Amygdala (tissue), 56 donors: ENCODE measurements at regions not wholly inside any gene's neighbourhood (a gene's known extent, or its start where the extent isn't known, plus 50 kb on each side); places are given as distances from the start of the nearest gene placed in this dataset.

Source experiments
- DNase-seq, 56 donors: peaks; one replicate each; lab custom pipeline; 2025; lab: John Stamatoyannopoulos, UW

DNA sequence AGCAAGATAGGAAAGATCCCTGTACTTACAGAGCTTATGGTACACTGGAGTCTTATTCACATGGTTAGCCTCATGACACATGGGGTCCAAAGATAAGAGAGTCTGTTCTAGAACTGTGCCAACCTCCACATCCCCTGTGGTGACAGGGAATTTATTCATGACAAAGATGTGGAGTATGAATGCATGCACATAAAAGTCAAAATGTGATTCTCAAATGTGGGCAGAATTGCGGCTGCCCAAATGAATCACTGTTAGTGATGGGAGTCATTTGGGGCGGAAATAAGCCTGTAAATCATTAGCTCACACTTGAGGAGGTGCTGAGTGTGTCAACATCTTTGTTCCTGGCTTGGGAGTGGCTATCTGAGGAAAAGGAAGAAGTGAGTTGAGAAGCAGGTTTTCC is 560.6 kb downstream of the SLC4A3 start:
- DNase-seq: no peak

DNA sequence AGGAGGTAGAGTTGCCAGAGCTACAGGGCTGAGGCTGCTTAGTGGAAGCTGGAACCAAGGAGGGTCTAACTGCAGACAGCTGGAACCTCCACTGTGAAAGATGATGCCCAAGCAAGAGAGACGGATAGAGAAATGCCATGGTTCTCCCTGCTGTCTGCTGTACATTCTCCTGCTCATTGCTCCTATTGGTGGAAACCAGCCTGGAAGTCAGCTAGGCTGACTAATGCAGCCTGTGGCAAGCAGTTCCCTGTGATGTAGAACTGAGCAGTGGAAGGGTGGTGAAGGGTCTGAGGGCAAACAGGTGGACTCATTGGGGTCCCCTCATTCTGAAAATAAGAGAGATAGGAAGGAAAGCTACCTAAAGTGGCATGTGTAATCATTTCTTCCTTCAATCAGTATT is 563.6 kb downstream of the SLC4A3 start:
- no peak for DNase-seq

DNA sequence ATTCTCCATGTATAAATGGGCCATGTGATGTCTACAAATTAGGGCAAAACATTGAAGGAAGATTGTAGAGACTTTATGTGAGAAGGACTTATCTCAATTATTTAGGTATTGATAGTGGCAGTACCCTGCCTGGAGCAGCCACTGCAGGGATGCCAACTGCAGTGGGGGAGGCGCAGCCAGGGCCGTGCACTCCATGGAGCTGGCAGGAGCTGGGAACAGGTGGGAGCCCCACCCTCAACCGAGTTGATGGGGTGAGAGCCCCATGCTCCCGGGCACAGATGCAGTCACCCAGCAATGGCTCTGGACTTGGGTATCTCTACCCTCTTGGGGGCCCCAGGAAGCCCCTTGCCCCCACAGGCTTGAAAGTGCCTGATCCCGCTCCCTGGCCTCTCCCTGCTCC is 564.3 kb downstream of the SLC4A3 start:
- DNase-seq: no peak

DNA sequence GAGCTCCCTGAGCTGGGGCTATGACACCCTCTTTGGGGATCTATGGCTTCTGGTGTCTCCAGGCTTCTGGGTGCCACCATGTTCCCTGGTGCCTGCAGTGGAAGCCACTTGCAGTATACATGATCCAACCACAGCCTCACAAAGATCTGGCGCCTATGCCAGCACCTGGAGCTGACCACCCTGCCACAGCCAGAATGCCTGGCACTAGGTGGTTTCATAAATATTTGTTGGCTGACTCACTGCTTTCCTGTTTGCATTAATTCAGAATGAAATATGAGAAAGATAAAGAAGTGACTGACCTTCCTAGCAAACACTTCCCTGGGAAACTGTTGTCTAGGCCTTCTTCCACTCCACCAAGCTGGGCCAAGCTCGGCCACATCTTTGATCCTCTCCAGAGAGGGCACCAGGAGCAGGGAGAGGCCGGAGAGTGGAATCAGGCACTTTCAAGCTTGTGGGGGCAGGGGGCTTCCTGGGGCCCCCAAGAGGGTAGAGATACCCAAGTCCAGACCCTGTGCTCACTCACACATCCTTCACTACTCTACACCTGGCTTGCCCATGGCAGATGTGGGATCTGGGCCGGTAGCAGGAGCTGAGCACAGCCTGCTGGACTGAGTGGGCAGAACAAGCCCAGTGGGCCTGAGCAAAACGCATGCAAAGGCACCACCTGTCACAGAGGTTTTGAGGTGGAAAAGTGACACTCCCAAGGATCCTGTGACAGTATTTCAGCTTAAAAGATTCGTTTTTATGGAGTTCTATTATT is 565.7 kb downstream of the SLC4A3 start:
- DNase-seq: no peak

DNA sequence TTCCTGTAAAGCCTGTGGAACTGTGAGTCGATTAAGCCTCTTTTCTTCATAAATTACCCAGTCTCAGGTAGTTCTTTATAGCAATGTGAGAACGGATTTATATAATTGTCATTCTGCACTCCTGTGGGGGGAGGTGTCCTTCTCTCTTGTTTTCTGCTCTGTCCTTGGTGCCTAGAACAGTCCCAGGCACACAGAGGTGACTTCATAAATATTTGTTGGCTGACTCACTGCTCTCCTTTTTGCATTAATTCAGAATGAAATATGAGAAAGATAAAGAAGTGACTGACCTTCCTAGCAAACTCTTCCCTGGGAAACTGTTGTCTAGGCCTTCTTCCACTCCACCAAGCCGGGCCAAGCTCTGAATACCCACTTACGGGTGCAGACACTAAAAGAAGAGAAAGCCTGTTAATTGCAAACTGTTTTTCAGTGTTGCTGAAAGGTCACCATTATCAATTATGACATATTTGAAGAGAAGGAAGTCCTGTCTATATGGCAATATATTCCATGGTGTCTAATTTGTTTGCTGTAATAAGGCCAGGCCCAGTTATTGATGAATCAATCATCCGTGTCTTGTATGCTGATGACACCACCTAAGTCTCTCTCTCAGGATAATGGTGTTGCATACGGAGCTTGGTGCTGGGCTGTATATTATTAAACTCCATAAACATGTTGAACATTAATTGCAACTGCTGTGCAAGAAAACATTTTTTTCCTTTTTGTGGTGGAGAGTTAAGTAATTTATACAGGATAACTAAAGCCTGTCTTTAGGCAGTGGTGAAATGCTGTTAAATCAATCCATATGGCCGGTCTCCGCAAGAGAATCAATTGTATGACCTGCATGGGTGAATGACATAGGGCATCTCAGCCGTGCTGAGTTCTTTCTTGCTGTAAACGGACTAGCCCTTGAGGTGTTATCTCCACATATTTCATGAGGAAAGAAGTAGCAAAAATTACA is 567.5 kb downstream of the SLC4A3 start:
- no peak for DNase-seq

DNA sequence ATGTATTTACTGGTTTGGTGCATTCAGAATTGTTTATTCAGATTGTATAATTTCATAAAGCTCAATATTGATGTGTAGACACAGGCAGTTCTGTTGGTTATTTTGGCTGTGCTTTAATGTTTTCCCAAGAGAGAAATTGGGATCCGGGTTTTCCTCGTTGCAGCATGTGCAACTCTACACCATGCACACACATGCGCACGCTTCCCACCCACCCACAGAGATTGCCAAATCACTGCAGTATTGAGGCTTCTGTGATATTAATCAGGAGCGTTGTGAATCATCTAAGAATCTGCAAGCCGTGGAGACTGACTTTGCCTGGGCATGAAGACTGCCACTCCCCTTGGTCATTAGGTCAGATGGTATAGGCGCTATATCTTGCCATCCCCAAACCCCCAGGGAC is 571.5 kb downstream of the SLC4A3 start:
- DNase-seq: peak in 9 of 56 donors; percentile 1 to 25 (median 2)

DNA sequence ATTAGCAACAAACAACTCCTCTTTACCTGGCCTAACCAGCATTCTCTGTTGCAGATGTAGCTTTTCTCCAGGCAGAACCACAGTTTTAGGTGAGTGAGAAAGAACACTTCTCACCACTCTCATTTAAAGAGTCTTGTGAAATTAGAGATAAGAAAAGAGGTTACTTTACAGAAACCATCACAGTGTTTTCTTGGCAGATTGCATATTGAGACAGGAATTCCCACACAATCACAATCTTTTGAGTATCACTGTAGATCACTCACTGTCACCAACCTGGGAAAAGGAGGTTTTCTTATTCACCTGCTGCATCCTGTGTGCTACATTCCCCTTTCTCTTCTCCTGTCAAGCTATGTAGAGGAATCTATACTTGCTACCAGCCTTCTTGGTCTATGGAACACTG is 574.6 kb downstream of the SLC4A3 start:
- DNase-seq: no peak

DNA sequence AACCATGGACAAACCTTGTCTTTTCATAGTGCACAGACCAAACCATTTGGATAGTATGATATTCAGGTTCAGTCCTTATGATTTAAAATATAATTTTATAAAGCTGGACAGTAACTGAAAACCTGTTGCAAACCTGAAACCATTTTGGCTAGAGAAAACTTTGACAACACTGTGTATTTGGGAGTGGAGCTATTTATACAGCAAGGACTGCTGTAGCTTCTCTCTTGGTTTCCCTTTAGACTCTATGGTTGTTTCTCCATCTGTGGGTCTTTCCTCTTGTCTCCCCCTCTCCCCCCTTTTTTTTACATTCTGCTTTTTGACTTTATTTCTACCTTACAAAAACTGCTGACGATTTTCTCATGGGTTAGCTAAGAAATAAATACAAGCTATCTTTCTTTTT is 581.7 kb downstream of the SLC4A3 start:
- no peak for DNase-seq

DNA sequence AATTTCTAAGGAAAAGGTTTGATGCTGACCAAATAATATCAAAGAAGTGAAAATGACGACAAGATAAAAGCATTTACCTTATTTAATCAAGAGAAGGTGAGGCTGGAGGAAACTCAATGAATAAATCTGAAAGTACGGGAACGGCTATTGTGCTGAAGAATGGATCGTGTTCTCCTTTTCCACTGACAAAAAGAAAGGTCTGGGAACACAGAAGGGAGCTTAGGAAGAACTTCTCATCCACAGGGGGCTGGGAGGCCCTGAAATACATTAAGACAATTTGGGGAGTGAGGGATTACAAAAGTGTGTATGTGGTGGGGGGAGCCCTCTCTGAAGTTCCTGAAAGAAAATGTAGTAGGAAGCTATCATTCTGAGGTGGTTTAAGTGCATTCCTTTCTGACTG is 582.3 kb downstream of the SLC4A3 start:
- DNase-seq: no peak

DNA sequence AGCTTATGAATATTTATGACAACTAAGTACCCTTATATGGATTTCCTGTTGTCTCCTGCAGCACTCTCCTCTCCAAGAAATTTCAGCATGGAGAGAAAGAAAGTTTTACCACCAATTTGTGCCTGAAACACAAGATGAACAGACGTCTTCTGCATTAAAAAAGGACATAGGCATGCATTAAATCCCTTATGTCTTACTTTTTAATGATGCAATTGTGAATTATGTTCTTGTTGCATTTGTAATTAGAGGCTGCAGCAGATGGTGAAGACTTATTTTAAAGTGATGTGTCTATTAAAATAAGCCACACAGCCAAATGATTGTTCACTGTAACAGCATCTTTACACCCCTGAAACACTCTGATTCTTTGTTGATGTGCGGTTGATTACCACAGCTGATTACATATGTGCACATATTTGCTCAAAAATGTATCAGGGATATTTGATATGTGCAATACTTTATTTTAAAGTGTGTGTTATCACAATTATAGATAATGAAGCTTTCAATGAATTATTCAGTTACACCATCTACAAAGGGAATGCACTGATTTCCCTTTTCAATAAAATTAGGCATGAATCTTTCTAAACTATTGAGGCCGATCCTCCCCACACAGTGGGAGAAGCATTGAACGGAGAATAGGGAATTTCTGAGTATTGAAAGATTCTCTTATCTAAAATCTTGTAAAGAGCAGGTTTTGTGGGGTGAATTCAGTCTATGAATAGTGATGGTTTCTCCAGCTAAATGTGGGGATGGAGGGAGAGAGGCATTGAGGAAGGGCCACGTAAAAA is 585.1 kb downstream of the SLC4A3 start:
- DNase-seq: no peak

DNA sequence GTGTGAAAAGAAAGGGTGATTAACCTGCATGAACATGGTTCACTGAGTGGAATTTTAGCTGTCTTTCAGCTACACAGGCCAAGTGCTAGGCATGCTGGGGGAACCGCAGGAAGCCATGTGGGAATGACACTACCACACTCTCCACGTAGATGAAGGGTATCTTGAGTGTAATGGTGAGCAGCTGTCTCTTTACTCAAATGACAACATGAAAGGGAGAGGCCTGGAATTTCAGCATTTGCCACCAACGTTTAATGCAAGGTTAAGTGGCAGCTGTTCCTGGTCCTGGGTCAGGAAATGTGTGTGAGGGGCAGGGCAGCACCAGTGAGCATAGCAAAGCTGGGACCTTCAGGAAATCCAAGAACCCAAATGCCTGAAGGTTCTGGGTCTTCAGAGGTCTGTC is 588.4 kb downstream of the SLC4A3 start:
- no peak for DNase-seq

DNA sequence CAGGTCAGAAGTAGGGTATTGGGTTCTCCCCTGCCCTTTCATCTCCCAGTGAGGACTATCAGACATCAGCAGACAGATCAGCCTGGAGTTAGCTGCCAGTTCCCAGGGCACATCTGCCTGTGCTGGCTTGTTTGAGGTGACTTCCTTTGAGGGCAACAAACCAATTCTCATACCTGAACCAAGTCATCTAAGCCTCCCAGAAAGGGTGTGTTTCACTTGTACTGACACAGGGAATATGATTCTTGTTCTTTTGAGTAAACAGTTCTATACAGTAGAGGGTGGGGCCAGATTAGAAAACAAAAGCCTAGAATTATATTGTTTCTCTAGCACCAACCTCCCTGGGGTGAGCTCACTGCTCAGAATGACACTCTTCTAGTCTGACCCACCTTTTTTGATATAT is 591.9 kb downstream of the SLC4A3 start:
- DNase-seq: no peak

DNA sequence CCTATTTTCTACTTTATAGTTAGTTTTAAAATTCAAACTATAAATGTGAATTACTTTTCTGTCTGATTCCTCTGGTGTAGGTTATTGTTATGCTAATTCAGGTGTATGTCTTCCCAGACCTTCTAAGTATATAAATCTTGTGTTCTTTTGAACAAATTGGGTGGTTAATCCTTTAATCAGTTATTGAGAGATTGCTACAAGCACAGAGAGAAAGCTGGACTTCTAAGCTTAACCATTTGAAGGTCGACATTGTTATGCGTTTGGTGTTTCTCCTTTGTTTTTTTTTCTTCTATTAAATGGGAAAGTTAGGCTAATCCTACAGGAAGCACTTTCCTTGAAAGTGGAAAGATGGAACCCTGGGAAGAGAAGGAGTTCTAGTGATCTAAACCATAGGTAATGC is 592.6 kb downstream of the SLC4A3 start:
- DNase-seq: no peak

DNA sequence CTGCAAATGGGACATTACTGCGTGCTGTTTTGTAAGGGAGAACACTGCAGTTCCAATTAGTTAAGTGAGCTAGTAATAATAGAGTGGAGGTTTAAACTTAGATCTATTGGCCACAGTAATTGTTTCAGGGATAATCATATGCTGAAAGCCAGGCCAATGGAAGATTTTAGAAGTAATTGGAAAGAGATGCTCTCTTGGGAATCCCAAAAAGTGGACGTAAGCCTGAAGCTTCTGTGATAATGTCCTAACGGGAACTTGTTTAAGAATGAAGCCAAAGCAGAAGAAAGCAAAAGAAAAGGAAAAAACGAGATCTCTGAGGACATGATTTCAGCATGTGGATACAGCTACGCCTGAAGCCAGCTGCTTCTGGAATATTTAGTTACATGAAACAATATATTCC is 594.6 kb downstream of the SLC4A3 start:
- no peak for DNase-seq

DNA sequence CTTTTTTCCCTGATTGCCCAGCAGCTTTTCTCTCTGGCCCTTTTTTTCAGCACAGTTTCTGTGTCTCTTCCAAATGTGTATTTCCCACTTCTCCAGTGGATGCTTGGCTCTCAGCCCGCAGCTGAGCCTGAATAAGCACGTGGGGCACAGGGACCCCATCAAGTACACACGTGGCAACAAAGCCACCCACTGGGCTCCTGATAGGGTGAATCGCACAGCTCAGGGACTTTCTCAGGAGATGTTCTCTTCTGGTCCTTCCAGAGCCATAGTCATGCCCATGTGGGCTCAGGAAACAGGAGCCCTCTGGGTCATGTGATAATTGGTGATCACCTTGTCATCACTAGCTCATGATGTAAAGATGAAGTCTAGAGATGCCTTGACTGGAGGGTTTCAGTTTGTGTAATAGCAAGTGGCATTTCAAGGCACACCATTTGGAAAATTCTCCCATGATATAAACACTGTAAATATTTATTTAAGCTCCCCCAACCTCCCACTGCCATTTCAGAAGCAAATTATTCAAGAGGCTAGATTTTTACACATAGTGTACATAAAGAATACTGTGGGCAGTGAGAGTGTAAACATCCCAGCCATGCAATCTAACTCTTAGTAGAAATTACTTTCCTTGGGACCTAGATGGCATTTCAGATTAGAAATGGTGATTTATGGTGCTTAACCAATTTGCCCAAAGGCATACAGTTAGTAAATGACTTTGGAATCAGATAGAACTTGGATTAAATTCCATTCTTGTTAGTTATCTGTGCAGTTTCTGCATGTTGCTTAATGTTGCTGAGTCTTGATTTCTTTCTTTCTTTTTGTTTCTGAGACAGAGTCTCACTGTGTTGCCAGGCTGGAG is 597.5 kb downstream of the SLC4A3 start:
- DNase-seq: peak in 2 of 56 donors; percentile 0 to 1

DNA sequence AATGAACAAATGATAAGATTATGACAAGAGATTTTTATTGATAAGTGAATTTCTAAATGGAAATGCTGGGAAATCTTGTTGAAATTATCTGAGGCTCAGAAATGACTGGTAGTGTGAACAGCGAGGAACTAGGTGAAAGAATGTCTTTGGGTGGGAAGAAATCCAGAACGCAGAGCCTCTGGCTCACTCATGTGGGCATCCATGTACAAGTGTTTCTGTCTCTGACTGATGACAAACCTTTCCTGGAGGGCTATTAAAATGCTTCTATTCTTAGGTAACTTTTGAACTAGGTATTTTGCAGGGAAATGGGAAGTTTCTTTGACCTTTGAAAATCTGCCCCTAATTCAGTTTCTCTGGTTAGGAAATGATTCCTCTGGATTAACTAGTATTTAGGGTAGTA is 598.6 kb downstream of the SLC4A3 start:
- no peak for DNase-seq

DNA sequence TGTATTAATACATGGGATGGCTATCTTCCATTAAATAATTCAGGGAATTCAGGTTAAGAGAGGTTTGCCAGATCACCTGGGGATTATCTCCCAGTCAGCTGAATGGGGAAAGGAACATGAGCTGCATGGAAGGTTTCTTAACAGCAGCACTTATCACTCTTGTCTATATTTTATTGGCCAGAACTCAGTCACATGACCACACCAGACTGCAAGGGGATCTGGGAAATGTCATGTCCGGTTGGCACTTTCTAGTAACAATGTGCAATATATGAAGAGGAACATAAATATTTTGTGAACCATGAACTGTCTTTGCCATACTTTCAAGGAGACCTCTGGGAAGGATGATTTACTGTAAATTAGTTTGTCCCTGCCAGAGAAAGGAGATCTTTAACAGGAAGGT is 599.1 kb downstream of the SLC4A3 start:
- DNase-seq: no peak

DNA sequence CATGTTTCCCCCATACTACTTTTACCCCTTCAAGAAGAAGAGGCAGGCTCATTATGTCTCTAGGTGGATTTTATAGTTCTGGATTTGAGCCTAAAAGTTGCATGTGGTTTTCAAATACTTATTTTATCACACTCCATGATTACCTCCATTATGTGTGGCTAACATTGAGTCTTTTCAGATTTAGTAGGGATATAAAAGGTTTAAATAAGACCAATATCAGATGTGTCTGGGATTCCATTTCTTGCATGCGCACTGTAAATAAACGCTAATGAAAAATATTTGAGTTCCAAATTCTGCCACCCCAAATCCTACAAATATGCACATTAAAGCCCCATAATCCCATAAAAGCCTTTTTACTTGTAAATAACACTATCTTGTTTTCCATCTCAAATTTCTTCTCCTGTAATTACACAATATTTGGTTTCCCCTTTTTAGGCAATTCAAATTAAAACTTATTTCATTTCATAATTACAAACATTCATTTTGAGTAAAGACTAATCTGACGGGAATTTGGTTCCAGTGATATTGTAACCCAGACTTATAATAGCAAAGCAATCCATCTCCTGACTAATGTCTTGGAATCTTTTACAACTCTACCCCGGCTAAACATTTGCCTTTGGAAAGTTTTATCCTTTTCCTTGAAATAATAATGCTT is 600.0 kb downstream of the SLC4A3 start:
- no peak for DNase-seq

DNA sequence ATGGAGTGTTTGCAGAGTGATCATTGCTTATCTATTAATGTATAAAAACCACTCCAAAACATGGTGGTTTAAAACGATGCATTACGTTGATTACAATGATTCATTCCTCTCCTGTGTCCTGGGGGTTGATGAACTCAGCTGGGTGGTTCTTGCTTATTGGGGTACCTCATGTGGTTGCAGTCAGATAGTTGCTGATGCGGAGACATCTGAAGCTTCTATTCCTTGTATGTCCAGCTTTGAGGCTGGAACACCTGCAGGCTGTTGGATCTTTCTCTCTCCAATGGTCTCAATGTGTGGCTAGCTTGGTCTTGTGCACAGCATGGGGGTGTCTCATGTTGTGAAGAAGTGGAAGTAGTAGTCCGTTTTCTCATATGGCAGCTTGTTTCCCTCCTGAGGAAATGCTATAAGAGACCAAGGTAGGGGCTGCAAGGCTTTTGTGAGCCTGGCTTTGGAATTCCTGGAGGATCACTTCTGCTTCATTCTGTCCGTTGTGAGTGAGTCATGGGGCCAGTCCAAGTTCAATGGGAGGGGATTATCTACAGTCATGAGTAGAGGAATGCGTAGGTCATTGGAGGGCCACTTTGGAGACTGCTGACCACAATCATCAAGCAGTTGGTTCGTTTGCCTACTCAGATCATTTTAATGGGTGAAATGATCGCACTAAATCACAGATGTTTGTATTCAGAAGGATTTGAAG is 601.0 kb downstream of the SLC4A3 start:
- no peak for DNase-seq
